HepG2 (cell line): ENCODE measurements at regions not wholly inside any gene's neighbourhood (a gene's known extent, or its start where the extent isn't known, plus 50 kb on each side); places are given as distances from the start of the nearest gene placed in this dataset.

ENCODE experiments used
- ATAC-seq: fragments of 200-7000 bp; cut with Tn5 transposase; 3 replicates; pipeline ENCODE4 v1.9.1; 2020; ENCODE audit warnings: mild to moderate bottlenecking, moderate library complexity
- BruUV-seq: library from RNA; stranded (reverse); fragments of 400-500 nt; replicated peaks from 2 replicates; lab custom pipeline; 2021; lab: Mats Ljungman, UMichigan
- CTCF ChIA-PET: fragments of 300-600 bp; formaldehyde crosslinking; extraction: SDS; loops from one replicate; lab custom pipeline; 2021; ENCODE audit warnings: low total read pairs, inconsistent platforms, low intra/inter-chr PET ratio; lab: Yijun Ruan, JAX
- POLR2A ChIA-PET: fragments of 350-600 bp; sonication (Branson Sonifier 250); formaldehyde crosslinking; loops from one replicate; lab custom pipeline; 2020; ENCODE audit warnings: antibody characterized with exemption, inconsistent platforms; lab: Yijun Ruan, JAX
- DNase-seq: peaks from one replicate; pipeline ENCODE4 v3.0.0-alpha.2; 2015; ENCODE audit warnings: low spot score
- FAIRE-seq: peaks from 3 replicates; lab custom pipeline; 2011; peaks lifted over from hg19 to GRCh38; lab: Jason Lieb, UNC
- H2AFZ ChIP-seq: one replicate; pipeline ENCODE4 v1.6.1; 2011; ENCODE audit warnings: low read length, inconsistent platforms
- H3K27ac ChIP-seq: fragments of 300-600 bp; 3 replicates; pipeline ENCODE4 v1.8.0; 2011; ENCODE audit warnings: mixed run types, mild to moderate bottlenecking, mixed read lengths, low read length, inconsistent platforms; ENCODE audit not compliant: insufficient read depth; ENCODE audit errors: extremely low read length
- H3K27me3 ChIP-seq, 2 experiments: fragments of 200-600 bp in 1 of 2; 2 replicates in 1 of 2; 3 replicates in 1 of 2; pipeline versions ENCODE4 v1.6.0 to v1.8.0; 2011; ENCODE audit warnings: low read length in 2 of 2, mild to moderate bottlenecking in 2 of 2, moderate library complexity in 2 of 2, inconsistent platforms in 1 of 2; ENCODE audit not compliant: insufficient read depth in 2 of 2, control insufficient read depth in 1 of 2
- H3K36me3 ChIP-seq, 2 experiments: fragments of 200-600 bp in 1 of 2; replicated peaks in 1 of 2; 2 replicates in 1 of 2; 3 replicates in 1 of 2; pipeline versions ENCODE4 v1.5.1 to v1.8.0; 2011; ENCODE audit warnings: low read length in 2 of 2, inconsistent platforms in 1 of 2; ENCODE audit not compliant: insufficient read depth in 2 of 2, control insufficient read depth in 1 of 2
- H3K4me1 ChIP-seq: 2 replicates; pipeline ENCODE4 v1.5.1; 2012; ENCODE audit warnings: low read length, inconsistent platforms; ENCODE audit not compliant: insufficient read depth
- H3K4me2 ChIP-seq: 2 replicates; pipeline ENCODE4 v1.6.0; 2011; ENCODE audit warnings: low read depth, low read length, inconsistent platforms
- H3K4me3 ChIP-seq, 3 experiments: fragments of 200-600 bp in 1 of 3; sonication (generic), shearing (Covaris generic) in 1 of 3; replicated peaks in 1 of 3; 2 replicates each; pipeline ENCODE4 v1.5.1; 2011 to 2016; ENCODE audit warnings: low read length in 3 of 3, inconsistent platforms in 2 of 3, low read depth in 2 of 3, mild to moderate bottlenecking in 2 of 3, control low read depth in 1 of 3, mixed read lengths in 1 of 3; ENCODE audit not compliant: insufficient read depth in 1 of 3
- H3K79me2 ChIP-seq: one replicate; pipeline ENCODE4 v1.6.1; 2011; ENCODE audit warnings: low read length, inconsistent platforms; ENCODE audit not compliant: insufficient read depth
- H3K9ac ChIP-seq: 2 replicates; pipeline ENCODE4 v1.6.0; 2011; ENCODE audit warnings: mild to moderate bottlenecking, low read depth, low read length, inconsistent platforms; ENCODE audit not compliant: insufficient read depth
- H3K9me3 ChIP-seq: 2 replicates; pipeline ENCODE4 v1.5.1; 2012; ENCODE audit warnings: mild to moderate bottlenecking, low read length
- H4K20me1 ChIP-seq: 2 replicates; pipeline ENCODE4 v1.6.0; 2011; ENCODE audit warnings: inconsistent platforms, mild to moderate bottlenecking, low read length, moderate library complexity; ENCODE audit not compliant: insufficient read depth
- HDAC2 ChIP-seq: sonication (generic); formaldehyde crosslinking; IDR thresholded peaks from 2 replicates; pipeline ENCODE4 v1.4.0; 2020; ENCODE audit warnings: missing genetic modification reagents
- KLF13 ChIP-seq: sonication (generic); formaldehyde crosslinking; IDR thresholded peaks from 2 replicates; pipeline ENCODE4 v1.4.0; 2020; ENCODE audit warnings: mild to moderate bottlenecking, missing genetic modification reagents
- NFE2 ChIP-seq: sonication (generic); formaldehyde crosslinking; IDR thresholded peaks from 2 replicates; pipeline ENCODE4 v1.4.0; 2020; ENCODE audit warnings: missing genetic modification reagents
- SMAD3 ChIP-seq: sonication (generic); formaldehyde crosslinking; IDR thresholded peaks from 2 replicates; pipeline ENCODE4 v1.4.0; 2020; ENCODE audit warnings: missing genetic modification reagents
- ZNF317 ChIP-seq: sonication (generic); formaldehyde crosslinking; IDR thresholded peaks from 2 replicates; pipeline ENCODE4 v1.5.0; 2020; ENCODE audit warnings: mild to moderate bottlenecking, missing genetic modification reagents
- WGBS: methylation state at CpG from one replicate; pipeline ENCODE4 v1.1.6; 2017; ENCODE audit warnings: low lambda C conversion rate; 5-methylcytosine and 5-hydroxymethylcytosine counted together
- in situ Hi-C: cut with HindIII; loops from 2 replicates; pipeline ENCODE4 v1.10.0; 2017; ENCODE audit warnings: low pct_unique_long_range_greater_than_20kb; ENCODE audit not compliant: extremely low pct_ligation_motif_present
- intact Hi-C: fragments of 100-400 bp; cut with micrococcal nuclease; formaldehyde crosslinking; loops from one replicate; pipeline ENCODE4 v1.10.0; 2022; ENCODE audit not compliant: unreplicated experiment
- TF ChIP-seq, protein P1 (sequence below): IDR thresholded peaks from 2 replicates; pipeline ENCODE4 v1.6.1; 2016; ENCODE audit warnings: missing biosample characterization, missing genetic modification reagents, low read depth
- TF ChIP-seq, protein P2 (sequence below): IDR thresholded peaks from 2 replicates; pipeline ENCODE4 v1.6.1; 2018; ENCODE audit warnings: missing genetic modification reagents, mild to moderate bottlenecking, missing compliant biosample characterization
- TF ChIP-seq, protein P3 (sequence below): IDR thresholded peaks from 2 replicates; pipeline ENCODE4 v1.6.1; 2016; ENCODE audit warnings: low read depth, missing genetic modification reagents, missing compliant biosample characterization

DNA sequence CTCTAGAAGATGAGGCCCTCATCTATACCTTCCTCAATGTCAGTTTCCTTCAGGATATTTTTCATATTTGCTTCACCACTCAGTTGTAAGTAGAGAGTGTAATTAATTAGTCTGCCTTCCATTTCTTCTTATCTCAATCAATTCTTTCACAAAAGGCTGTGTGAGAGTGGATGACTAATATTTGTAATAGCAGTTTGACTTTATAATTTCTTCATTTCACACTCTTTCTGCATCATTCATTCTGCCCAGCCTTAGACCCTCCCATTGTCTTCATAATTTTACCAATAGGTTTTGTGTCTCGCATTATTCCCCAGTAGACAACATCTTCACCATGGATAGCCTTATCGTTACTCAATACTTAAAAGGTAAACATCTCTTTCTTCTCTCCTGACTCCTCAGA lies 1239.3 kb upstream of the MAP3K7 start:
- no peak for TF ChIP-seq KLF13 (CRISPR knock-in tag)
- TF ChIP-seq, protein P1, sequence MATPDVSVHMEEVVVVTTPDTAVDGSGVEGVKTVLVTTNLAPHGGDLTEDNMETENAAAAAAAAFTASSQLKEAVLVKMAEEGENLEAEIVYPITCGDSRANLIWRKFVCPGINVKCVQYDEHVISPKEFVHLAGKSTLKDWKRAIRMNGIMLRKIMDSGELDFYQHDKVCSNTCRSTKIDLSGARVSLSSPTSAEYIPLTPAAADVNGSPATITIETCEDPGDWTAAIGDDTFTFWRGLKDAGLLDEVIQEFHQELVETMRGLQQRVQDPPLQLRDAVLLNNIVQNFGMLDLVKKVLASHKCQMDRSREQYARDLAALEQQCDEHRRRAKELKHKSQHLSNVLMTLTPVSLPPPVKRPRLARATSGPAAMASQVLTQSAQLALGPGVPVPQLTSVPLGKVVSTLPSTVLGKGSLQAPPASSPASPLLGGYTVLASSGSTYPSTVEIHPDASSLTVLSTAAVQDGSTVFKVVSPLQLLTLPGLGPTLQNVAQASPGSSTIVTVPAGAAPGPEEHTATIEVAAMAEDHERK (CRISPR knock-in tag) = no peak
- TF ChIP-seq SMAD3 = no peak
- TF ChIP-seq ZNF317 (CRISPR knock-in tag) = no peak
- TF ChIP-seq, protein P2, sequence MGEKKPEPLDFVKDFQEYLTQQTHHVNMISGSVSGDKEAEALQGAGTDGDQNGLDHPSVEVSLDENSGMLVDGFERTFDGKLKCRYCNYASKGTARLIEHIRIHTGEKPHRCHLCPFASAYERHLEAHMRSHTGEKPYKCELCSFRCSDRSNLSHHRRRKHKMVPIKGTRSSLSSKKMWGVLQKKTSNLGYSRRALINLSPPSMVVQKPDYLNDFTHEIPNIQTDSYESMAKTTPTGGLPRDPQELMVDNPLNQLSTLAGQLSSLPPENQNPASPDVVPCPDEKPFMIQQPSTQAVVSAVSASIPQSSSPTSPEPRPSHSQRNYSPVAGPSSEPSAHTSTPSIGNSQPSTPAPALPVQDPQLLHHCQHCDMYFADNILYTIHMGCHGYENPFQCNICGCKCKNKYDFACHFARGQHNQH (CRISPR knock-in tag) = no peak
- TF ChIP-seq, protein P3, sequence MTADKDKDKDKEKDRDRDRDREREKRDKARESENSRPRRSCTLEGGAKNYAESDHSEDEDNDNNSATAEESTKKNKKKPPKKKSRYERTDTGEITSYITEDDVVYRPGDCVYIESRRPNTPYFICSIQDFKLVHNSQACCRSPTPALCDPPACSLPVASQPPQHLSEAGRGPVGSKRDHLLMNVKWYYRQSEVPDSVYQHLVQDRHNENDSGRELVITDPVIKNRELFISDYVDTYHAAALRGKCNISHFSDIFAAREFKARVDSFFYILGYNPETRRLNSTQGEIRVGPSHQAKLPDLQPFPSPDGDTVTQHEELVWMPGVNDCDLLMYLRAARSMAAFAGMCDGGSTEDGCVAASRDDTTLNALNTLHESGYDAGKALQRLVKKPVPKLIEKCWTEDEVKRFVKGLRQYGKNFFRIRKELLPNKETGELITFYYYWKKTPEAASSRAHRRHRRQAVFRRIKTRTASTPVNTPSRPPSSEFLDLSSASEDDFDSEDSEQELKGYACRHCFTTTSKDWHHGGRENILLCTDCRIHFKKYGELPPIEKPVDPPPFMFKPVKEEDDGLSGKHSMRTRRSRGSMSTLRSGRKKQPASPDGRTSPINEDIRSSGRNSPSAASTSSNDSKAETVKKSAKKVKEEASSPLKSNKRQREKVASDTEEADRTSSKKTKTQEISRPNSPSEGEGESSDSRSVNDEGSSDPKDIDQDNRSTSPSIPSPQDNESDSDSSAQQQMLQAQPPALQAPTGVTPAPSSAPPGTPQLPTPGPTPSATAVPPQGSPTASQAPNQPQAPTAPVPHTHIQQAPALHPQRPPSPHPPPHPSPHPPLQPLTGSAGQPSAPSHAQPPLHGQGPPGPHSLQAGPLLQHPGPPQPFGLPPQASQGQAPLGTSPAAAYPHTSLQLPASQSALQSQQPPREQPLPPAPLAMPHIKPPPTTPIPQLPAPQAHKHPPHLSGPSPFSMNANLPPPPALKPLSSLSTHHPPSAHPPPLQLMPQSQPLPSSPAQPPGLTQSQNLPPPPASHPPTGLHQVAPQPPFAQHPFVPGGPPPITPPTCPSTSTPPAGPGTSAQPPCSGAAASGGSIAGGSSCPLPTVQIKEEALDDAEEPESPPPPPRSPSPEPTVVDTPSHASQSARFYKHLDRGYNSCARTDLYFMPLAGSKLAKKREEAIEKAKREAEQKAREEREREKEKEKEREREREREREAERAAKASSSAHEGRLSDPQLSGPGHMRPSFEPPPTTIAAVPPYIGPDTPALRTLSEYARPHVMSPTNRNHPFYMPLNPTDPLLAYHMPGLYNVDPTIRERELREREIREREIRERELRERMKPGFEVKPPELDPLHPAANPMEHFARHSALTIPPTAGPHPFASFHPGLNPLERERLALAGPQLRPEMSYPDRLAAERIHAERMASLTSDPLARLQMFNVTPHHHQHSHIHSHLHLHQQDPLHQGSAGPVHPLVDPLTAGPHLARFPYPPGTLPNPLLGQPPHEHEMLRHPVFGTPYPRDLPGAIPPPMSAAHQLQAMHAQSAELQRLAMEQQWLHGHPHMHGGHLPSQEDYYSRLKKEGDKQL (CRISPR knock-in tag) = no peak
- TF ChIP-seq HDAC2 (CRISPR knock-in tag) = no peak
- TF ChIP-seq NFE2 (CRISPR knock-in tag) = no peak
- in situ Hi-C loops = no loop called here

More for the DNA sequence above, 1239.3 kb upstream of the MAP3K7 start:
- Histone ChIP-seq H3K27me3 (no peaks in the 10 kb centered on the region; a peak in 1 of 5 replicates), H2AFZ (no peak overlapping the region), H3K9me3 (no peaks in the 10 kb centered on the region), H3K27ac (no peak overlapping the region), H3K4me1 (no peaks in the 10 kb centered on the region), H3K36me3 (no peaks in the 10 kb centered on the region), H3K4me2 (no peak overlapping the region), H3K9ac (no peak overlapping the region), H4K20me1 (no peaks in the 10 kb centered on the region), H3K4me3 (no peak overlapping the region), H3K79me2 (no peaks in the 10 kb centered on the region)
- DNase-seq = no peak
- ChIA-PET POLR2A (no interaction called here), CTCF (no interaction called here)
- 2% methylated on average over 2 of the region's 2 CpGs for WGBS
- ATAC-seq = no peak
- BruUV-seq = no TSS peak
- intact Hi-C loops = no loop called here
- FAIRE-seq = no peak
